HepG2 (cell line): ENCODE measurements at regions not wholly inside any gene's neighbourhood (a gene's known extent, or its start where the extent isn't known, plus 50 kb on each side); places are given as distances from the start of the nearest gene placed in this dataset.

ENCODE experiments used
- ATF6 ChIP-seq: sonication (generic); formaldehyde crosslinking; conservative IDR thresholded peaks from 2 replicates; pipeline ENCODE4 v1.4.0; 2020; ENCODE audit warnings: missing genetic modification reagents
- GABPB1 ChIP-seq: IDR thresholded peaks from 2 replicates; pipeline ENCODE4 v1.6.1; 2016; ENCODE audit warnings: mild to moderate bottlenecking, missing genetic modification reagents, moderate library complexity, missing compliant biosample characterization
- KLF13 ChIP-seq: sonication (generic); formaldehyde crosslinking; IDR thresholded peaks from 2 replicates; pipeline ENCODE4 v1.4.0; 2020; ENCODE audit warnings: mild to moderate bottlenecking, missing genetic modification reagents
- PHF5A ChIP-seq: IDR thresholded peaks from one replicate; pipeline ENCODE4 v1.6.1; 2018; ENCODE audit warnings: low read depth, missing genetic modification reagents; ENCODE audit not compliant: unreplicated experiment
- SNAPC5 ChIP-seq: sonication (generic); formaldehyde crosslinking; IDR thresholded peaks from 2 replicates; pipeline ENCODE4 v1.8.1; 2023; ENCODE audit warnings: mild to moderate bottlenecking, missing genetic modification reagents, borderline replicate concordance
- SUZ12 ChIP-seq: fragments of 150-350 bp; IDR thresholded peaks from 2 replicates; pipeline ENCODE4 v1.6.1; 2014; ENCODE audit warnings: low read depth, low read length
- TF ChIP-seq, protein P1 (sequence below): sonication (generic); formaldehyde crosslinking; IDR thresholded peaks from 2 replicates; pipeline ENCODE4 v1.4.0; 2020; ENCODE audit warnings: missing genetic modification reagents

- TF ChIP-seq, protein P1, sequence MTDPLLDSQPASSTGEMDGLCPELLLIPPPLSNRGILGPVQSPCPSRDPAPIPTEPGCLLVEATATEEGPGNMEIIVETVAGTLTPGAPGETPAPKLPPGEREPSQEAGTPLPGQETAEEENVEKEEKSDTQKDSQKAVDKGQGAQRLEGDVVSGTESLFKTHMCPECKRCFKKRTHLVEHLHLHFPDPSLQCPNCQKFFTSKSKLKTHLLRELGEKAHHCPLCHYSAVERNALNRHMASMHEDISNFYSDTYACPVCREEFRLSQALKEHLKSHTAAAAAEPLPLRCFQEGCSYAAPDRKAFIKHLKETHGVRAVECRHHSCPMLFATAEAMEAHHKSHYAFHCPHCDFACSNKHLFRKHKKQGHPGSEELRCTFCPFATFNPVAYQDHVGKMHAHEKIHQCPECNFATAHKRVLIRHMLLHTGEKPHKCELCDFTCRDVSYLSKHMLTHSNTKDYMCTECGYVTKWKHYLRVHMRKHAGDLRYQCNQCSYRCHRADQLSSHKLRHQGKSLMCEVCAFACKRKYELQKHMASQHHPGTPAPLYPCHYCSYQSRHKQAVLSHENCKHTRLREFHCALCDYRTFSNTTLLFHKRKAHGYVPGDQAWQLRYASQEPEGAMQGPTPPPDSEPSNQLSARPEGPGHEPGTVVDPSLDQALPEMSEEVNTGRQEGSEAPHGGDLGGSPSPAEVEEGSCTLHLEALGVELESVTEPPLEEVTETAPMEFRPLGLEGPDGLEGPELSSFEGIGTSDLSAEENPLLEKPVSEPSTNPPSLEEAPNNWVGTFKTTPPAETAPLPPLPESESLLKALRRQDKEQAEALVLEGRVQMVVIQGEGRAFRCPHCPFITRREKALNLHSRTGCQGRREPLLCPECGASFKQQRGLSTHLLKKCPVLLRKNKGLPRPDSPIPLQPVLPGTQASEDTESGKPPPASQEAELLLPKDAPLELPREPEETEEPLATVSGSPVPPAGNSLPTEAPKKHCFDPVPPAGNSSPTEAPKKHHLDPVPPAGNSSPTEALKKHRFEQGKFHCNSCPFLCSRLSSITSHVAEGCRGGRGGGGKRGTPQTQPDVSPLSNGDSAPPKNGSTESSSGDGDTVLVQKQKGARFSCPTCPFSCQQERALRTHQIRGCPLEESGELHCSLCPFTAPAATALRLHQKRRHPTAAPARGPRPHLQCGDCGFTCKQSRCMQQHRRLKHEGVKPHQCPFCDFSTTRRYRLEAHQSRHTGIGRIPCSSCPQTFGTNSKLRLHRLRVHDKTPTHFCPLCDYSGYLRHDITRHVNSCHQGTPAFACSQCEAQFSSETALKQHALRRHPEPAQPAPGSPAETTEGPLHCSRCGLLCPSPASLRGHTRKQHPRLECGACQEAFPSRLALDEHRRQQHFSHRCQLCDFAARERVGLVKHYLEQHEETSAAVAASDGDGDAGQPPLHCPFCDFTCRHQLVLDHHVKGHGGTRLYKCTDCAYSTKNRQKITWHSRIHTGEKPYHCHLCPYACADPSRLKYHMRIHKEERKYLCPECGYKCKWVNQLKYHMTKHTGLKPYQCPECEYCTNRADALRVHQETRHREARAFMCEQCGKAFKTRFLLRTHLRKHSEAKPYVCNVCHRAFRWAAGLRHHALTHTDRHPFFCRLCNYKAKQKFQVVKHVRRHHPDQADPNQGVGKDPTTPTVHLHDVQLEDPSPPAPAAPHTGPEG (CRISPR knock-in tag), result no peak
- TF ChIP-seq SUZ12 (no peak), GABPB1 (CRISPR knock-in tag) (no peak), KLF13 (CRISPR knock-in tag) (no peak), ATF6 (CRISPR knock-in tag) (no peak), PHF5A (CRISPR knock-in tag) (no peak), SNAPC5 (CRISPR knock-in tag) (no peak)
Observed at GRCh38 chr6:156345700-156346099, 431.5 kb upstream of the ARID1B start (continued).
